ENCODE measurements at regions not wholly inside any gene's neighbourhood (a gene's known extent, or its start where the extent isn't known, plus 50 kb on each side); places are given as distances from the start of the nearest gene placed in this dataset.

GRCh38 chr12:11984417-11984816 is 86.3 kb upstream of the BCL2L14 start:
- no peak for DNase-seq (ENCODE audit: low read depth, low spot score)
- in situ Hi-C loops (cut with HindIII; ENCODE audit: low pct_unique_long_range_greater_than_20kb, low sequenced_read_pairs), result no loop called here
- H3K36me3 ChIP-seq (ENCODE audit: control insufficient read depth, insufficient read depth, low read length), result no peaks in the 10 kb centered on the region
- POLR2A ChIA-PET, result no interaction called here
- BruUV-seq (replicated peaks), result no TSS peak
- no peak for TF ChIP-seq TCF7L2 (IDR thresholded peaks at IDR 0.05; ENCODE audit: low read depth, low read length)
- TF ChIP-seq CTCF (IDR thresholded peaks at IDR 0.05), result no peak
- TF ChIP-seq, protein P1, sequence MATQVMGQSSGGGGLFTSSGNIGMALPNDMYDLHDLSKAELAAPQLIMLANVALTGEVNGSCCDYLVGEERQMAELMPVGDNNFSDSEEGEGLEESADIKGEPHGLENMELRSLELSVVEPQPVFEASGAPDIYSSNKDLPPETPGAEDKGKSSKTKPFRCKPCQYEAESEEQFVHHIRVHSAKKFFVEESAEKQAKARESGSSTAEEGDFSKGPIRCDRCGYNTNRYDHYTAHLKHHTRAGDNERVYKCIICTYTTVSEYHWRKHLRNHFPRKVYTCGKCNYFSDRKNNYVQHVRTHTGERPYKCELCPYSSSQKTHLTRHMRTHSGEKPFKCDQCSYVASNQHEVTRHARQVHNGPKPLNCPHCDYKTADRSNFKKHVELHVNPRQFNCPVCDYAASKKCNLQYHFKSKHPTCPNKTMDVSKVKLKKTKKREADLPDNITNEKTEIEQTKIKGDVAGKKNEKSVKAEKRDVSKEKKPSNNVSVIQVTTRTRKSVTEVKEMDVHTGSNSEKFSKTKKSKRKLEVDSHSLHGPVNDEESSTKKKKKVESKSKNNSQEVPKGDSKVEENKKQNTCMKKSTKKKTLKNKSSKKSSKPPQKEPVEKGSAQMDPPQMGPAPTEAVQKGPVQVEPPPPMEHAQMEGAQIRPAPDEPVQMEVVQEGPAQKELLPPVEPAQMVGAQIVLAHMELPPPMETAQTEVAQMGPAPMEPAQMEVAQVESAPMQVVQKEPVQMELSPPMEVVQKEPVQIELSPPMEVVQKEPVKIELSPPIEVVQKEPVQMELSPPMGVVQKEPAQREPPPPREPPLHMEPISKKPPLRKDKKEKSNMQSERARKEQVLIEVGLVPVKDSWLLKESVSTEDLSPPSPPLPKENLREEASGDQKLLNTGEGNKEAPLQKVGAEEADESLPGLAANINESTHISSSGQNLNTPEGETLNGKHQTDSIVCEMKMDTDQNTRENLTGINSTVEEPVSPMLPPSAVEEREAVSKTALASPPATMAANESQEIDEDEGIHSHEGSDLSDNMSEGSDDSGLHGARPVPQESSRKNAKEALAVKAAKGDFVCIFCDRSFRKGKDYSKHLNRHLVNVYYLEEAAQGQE (IDR thresholded peaks at IDR 0.05; ENCODE audit: insufficient read depth in 1 of 2, low read depth in 2 of 2, low read length in 1 of 2), result no peak
- no peak for TF ChIP-seq POLR2AphosphoS5 (IDR thresholded peaks at IDR 0.05; ENCODE audit: low read depth, low read length)
- no peak for TF ChIP-seq SIN3A (IDR thresholded peaks at IDR 0.05; ENCODE audit: borderline replicate concordance, insufficient read depth, low read depth, low read length)
- H3K4me3 ChIP-seq (ENCODE audit: low read depth in 2 of 2, low read length in 2 of 2), result no peak overlapping the region
- no peak for ATAC-seq
- H3K27me3 ChIP-seq (ENCODE audit: control insufficient read depth, insufficient read depth, low read length), result no peaks in the 10 kb centered on the region; the same call in 1 of the 2 replicates
- H3K9me3 ChIP-seq (ENCODE audit: control insufficient read depth, insufficient read depth, low read depth, low read length), result no peaks in the 10 kb centered on the region
- no peak overlapping the region for H3K27ac ChIP-seq (ENCODE audit: low read length)
- no peaks in the 10 kb centered on the region for H3K4me1 ChIP-seq (ENCODE audit: control insufficient read depth, insufficient read depth, low read length)
- intact Hi-C loops (cut with micrococcal nuclease; ENCODE audit: unreplicated experiment), result no loop called here
- CTCF ChIA-PET, result no interaction called here

GRCh38 chr12:11986165-11986564 is 84.6 kb upstream of the BCL2L14 start:
- intact Hi-C loops (cut with micrococcal nuclease; ENCODE audit: unreplicated experiment) (no loop called here), in situ Hi-C loops (cut with HindIII; ENCODE audit: low pct_unique_long_range_greater_than_20kb, low sequenced_read_pairs) (no loop called here)
- Histone ChIP-seq H3K27me3 (ENCODE audit: control insufficient read depth, insufficient read depth, low read length) (no peaks in the 10 kb centered on the region), H3K4me3 (ENCODE audit: low read depth in 2 of 2, low read length in 2 of 2) (no peak overlapping the region), H3K9me3 (ENCODE audit: control insufficient read depth, insufficient read depth, low read depth, low read length) (no peaks in the 10 kb centered on the region), H3K4me1 (ENCODE audit: control insufficient read depth, insufficient read depth, low read length) (no peaks in the 10 kb centered on the region), H3K27ac (ENCODE audit: low read length) (no peak overlapping the region), H3K36me3 (ENCODE audit: control insufficient read depth, insufficient read depth, low read length) (no peaks in the 10 kb centered on the region)
- no peak for DNase-seq (ENCODE audit: low read depth, low spot score)
- BruUV-seq (replicated peaks), result no TSS peak
- ATAC-seq, result no peak
- CTCF ChIA-PET, result no interaction called here
- TF ChIP-seq POLR2AphosphoS5 (IDR thresholded peaks at IDR 0.05; ENCODE audit: low read depth, low read length), result no peak
- no peak for TF ChIP-seq CTCF (IDR thresholded peaks at IDR 0.05)
- TF ChIP-seq SIN3A (IDR thresholded peaks at IDR 0.05; ENCODE audit: borderline replicate concordance, insufficient read depth, low read depth, low read length), result no peak
- TF ChIP-seq TCF7L2 (IDR thresholded peaks at IDR 0.05; ENCODE audit: low read depth, low read length), result no peak
- TF ChIP-seq, protein P1 (IDR thresholded peaks at IDR 0.05; ENCODE audit: insufficient read depth in 1 of 2, low read depth in 2 of 2, low read length in 1 of 2), result no peak
- POLR2A ChIA-PET, result no interaction called here

Measured in Panc1 (cell line).